HG02852 (cell line): ENCODE measurements at regions not wholly inside any gene's neighbourhood (a gene's known extent, or its start where the extent isn't known, plus 50 kb on each side); places are given as distances from the start of the nearest gene placed in this dataset.

Experiments
- ATAC-seq: cut with Tn5 transposase; IDR thresholded peaks from one replicate; pipeline ENCODE4 v1.9.1; 2021; ENCODE audit warnings: mild to moderate bottlenecking, moderate library complexity; ENCODE audit not compliant: unreplicated experiment

DNA sequence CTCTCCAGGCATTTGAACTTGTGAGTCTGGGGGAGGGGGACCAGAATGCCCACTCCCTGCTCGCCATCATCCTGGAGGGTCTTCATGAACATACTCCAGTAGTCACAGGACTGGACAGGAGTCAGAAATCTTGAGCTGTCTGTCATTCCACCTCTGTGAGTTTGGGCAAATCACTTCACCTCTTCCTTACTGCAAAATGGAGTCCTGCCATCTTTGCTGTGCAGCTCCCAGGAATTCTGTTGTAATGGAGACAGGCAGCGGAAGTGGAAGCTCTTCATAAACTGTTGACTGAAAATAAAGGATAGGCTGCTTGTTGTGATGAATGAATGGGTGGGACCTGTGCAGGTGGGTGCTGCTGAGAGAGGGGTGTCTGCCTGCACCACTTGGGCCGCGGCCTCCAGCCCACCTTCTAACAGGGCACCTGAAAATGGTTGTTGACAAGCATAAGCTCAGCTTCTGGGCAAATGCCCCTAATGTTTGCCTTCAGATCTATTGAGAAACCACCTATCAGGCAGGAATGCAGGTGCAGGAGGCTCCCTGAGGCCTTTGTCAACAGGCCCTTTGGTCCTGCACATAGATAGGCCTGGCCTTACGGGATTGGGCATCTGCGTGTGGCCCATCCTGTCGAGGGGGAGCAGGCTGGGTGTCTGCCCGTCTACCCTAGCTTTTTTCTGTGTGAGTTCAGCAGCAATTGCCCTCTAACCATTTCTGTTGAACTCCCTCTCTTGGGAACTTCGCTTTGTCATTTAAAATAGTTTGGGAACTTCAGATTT is 321.0 kb downstream of the RPS6KC1 start:
- no peak for ATAC-seq

- peak; percentile 89 for ATAC-seq
These were observed 323.3 kb downstream of the RPS6KC1 start for GRCh38 chr1:213374369-213374768.

GRCh38 chr1:213375002-213375401 is 324.0 kb downstream of the RPS6KC1 start:
- no peak for ATAC-seq

GRCh38 chr1:213376862-213377372 is 325.9 kb downstream of the RPS6KC1 start:
- ATAC-seq = no peak

DNA sequence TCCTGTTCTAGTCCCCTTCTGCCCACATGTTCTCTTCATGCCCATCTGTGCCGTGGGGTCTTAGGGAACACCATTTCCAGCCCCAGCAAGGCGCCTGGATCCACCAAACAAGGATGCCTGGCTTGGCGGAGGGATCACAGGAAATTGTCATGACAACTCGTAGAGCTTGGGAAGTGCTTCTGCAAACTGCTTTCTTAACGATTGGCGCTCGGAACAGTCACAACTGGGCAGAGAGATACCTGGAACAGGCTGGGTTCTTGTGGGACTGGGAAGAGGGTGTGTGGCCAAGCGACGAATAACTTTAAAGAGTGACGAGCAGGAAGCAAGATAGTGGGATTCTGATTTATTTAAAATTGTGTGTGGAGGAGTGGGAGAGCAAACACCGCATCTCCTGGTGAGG is 329.8 kb downstream of the RPS6KC1 start:
- no peak for ATAC-seq

DNA sequence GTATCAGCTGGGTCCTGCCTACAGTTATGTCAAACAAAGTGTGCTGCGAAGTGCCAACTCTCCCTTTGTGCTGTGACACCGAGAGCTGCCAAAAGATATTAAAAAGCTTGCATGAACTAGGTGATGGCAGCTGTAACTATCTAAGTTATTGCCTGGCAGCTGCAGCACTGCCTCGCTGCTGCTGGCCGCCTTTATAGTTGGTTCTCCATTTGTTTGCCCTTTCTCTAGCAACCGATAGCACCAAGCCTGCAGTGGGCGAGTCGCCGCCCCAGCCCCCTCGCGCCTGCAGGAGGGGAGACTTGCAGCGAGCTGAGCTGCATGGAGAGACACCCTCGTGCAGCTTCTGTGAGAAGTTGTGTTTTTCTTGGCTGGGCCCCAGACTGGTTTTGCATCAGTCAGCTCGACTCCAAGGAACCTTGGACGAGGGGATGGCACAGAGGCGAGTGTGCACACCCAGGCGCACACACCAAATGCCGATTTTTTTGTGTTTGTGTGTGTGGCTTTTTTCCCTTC is 330.6 kb downstream of the RPS6KC1 start:
- ATAC-seq = no peak

GRCh38 chr1:213383465-213383864 is 332.4 kb downstream of the RPS6KC1 start:
- no peak for ATAC-seq

GRCh38 chr1:213385201-213385600 is 334.2 kb downstream of the RPS6KC1 start:
- ATAC-seq = no peak

DNA sequence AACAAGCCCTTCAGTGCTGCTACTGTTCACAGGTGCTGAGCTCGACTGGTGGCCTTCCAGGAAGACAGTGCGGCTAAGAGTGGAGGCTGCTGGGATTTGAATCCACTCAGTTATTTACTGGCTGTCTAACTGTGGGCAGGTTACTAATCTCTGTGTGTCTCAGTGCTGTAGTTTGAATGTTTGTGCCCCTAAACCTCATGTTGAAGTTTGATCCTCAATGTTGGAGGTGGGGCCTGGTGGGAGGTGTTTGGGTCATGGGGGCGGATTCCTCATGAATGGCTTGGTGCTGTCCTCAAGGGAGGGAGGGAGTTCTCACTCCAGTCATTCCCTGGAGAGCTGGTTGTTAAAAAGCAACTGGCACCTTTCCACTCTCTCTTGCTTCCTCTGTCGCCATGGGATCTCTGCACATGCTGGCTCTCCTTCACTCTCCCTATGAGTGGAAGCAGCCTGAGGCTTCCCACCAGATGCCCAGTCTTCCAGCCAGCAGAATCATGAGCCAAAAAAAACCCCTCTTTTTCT is 334.8 kb downstream of the RPS6KC1 start:
- ATAC-seq = no peak

- ATAC-seq = no peak
These were observed 336.5 kb downstream of the RPS6KC1 start for GRCh38 chr1:213387380-213388015.

DNA sequence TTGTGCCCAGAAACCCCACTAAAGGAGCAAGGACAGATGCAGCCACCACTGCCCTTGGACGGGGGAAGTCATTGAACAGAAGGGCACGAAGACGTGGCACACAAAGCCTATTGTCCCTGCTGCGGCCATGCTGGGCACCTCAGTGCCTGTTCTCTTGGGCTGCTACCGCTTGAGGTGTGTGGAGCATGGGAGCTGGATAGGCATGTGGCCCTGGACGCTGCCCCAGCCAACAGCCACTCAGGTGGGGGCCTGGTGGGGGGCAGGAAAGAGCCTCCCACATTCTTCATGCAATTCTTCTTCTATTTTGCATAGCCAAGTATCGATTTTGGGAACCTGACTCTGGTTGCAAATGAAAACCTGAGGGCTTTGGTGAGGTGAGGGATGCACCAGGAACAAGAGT is 337.2 kb downstream of the RPS6KC1 start:
- no peak for ATAC-seq

DNA sequence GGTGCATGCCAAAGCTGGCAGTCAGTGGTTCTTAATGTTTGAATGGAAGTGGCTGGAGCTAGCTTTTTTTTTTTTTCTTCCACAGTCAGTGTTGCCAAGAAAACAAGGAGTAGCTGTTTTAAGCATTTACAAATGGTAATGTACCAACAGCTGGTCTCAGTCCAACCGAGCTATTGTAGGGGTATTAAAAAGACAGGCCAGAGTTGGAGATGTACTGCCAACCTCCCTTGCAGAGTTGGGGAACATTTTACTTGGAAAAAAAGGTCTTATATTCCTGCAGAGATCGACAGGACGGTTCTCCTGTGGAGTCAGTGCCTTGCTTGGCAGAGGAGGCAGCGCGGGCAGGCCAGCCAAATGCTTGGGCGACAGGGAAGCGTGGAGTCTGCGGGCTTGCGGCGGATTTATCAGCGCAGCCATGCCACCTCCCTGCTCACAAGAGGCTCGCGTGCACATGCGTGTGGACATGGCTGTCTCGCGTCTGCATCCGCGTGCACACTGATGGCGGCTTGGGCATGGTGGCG is 338.1 kb downstream of the RPS6KC1 start:
- ATAC-seq = no peak

GRCh38 chr1:213391445-213391844 is 340.4 kb downstream of the RPS6KC1 start:
- no peak for ATAC-seq

DNA sequence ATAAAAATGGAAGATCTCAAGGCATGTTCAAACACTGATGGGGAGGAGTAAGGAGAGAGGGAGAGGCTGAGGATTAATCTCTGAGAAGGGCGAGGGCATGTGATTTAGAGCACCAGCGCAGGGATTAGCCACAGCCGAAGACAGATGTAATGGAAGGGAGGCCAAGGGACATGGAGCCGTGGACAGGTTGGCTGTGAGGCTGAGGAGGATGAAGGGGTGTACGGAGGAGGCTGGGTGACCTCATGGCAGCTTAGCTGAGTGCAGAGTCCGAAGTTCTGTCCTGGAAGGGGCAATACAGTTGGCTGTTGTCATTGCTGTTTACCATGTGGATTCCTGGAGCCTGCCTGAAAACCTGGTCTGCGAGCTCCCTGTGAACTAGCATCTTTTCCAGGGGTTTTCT is 342.8 kb downstream of the RPS6KC1 start:
- no peak for ATAC-seq

DNA sequence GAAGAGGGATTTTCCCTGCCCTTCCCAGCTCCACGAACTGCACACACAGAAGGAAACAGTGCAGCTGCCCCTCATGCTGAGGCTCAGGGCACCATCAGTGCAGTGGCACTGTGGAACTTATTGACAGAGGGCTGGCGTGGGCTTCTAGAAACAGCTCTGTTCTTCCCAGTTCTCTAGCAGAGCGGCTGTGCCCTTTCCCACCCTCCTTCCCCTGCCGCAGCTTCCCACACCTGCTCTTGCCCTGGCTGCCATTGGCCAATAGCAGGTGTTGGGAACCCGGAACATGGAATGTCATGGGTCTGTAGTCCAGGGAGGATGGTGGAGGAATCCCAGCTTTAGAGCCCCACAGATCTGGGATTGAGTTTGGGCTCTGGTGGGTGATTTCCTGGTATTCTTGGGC is 343.8 kb downstream of the RPS6KC1 start:
- ATAC-seq = no peak

- ATAC-seq = no peak
These were observed 346.6 kb downstream of the RPS6KC1 start for GRCh38 chr1:213397638-213398037.

GRCh38 chr1:213399695-213400094 is 348.7 kb downstream of the RPS6KC1 start:
- ATAC-seq = no peak

DNA sequence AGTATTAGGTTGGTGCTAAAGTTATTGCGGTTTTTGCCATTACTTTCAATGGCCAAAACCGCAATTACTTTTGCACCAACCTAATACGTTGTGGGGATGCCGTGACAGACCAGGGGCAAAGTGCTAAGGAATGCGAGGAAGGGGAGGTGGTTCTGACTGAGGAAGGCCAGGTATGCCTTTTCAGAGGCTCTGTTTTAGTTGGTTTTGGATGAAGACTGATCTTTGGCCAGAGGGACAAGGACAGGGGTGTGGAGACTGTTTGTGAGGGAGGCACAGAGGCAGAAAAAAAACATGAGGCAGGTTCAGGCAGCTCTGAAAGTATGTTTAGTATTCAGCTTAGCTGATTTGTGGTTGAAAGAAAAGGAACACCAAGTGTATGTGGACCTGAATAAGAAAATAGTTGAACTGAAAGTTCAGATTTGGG is 358.2 kb downstream of the RPS6KC1 start:
- ATAC-seq = no peak

- no peak for ATAC-seq
These were observed 358.9 kb downstream of the RPS6KC1 start for GRCh38 chr1:213409971-213410370.

GRCh38 chr1:213414346-213414745 is 363.3 kb downstream of the RPS6KC1 start:
- ATAC-seq = no peak

GRCh38 chr1:213414911-213415310 is 363.9 kb downstream of the RPS6KC1 start:
- no peak for ATAC-seq
